OCI-LY3 (cell line): ENCODE measurements at regions not wholly inside any gene's neighbourhood (a gene's known extent, or its start where the extent isn't known, plus 50 kb on each side); places are given as distances from the start of the nearest gene placed in this dataset.

Experiments
- H2AFZ ChIP-seq: fragments of 200-600, 300-600 bp; shearing (Covaris generic); 2 replicates; pipeline ENCODE4 v1.6.0; 2014; ENCODE audit warnings: antibody characterized with exemption, low read depth, low read length
- H3K27ac ChIP-seq: fragments of 200-600, 300-600 bp; sonication (generic); 2 replicates; pipeline ENCODE4 v1.5.1; 2014; ENCODE audit warnings: mild to moderate bottlenecking, low read length, moderate library complexity, mixed read lengths
- H3K27me3 ChIP-seq: fragments of 200-600, 300-600 bp; sonication (generic); 2 replicates; pipeline ENCODE4 v1.6.1; 2014; ENCODE audit warnings: low read depth, low read length, mixed read lengths
- H3K36me3 ChIP-seq: fragments of 200-600, 300-600 bp; sonication (generic); replicated peaks from 2 replicates; pipeline ENCODE3; 2014; ENCODE audit warnings: low read depth, low read length, mixed read lengths
- H3K4me1 ChIP-seq: fragments of 300-600, 200-600 bp; sonication (generic); 2 replicates; pipeline ENCODE4 v1.6.1; 2014; ENCODE audit warnings: low read length, mixed read lengths
- H3K4me2 ChIP-seq: fragments of 200-600, 300-600 bp; sonication (generic); 2 replicates; pipeline ENCODE4 v1.6.1; 2014; ENCODE audit warnings: low read length, mixed read lengths
- H3K4me3 ChIP-seq: fragments of 300-600, 200-600 bp; sonication (generic); 2 replicates; pipeline ENCODE4 v1.5.1; 2014; ENCODE audit warnings: antibody characterized with exemption, mild to moderate bottlenecking, low read length, moderate library complexity
- H3K79me2 ChIP-seq: fragments of 300-600, 200-600 bp; shearing (Covaris generic); 2 replicates; pipeline ENCODE4 v1.6.1; 2014; ENCODE audit warnings: mild to moderate bottlenecking, low read length, mixed read lengths
- H3K9ac ChIP-seq: fragments of 300-600, 200-600 bp; shearing (Covaris generic); 2 replicates; pipeline ENCODE4 v1.6.0; 2014; ENCODE audit warnings: mild to moderate bottlenecking, low read length, moderate library complexity
- H3K9me3 ChIP-seq: fragments of 200-600, 300-600 bp; shearing (Covaris generic); 2 replicates; pipeline ENCODE4 v1.6.1; 2014; ENCODE audit warnings: low read length, mixed read lengths; ENCODE audit not compliant: insufficient read depth
- H4K20me1 ChIP-seq: fragments of 200-600, 300-600 bp; sonication (generic); 2 replicates; pipeline ENCODE4 v1.6.1; 2016; ENCODE audit warnings: low read length, mixed read lengths; ENCODE audit not compliant: insufficient read depth
- CTCF ChIP-seq: fragments of 200-600, 300-600 bp; sonication (generic); IDR thresholded peaks from 2 replicates; pipeline ENCODE4 v1.5.1; 2014; ENCODE audit warnings: antibody characterized with exemption, low read length, low read depth
- EZH2phosphoT487 ChIP-seq: fragments of 200-600 bp; shearing (Covaris generic); IDR thresholded peaks from 2 replicates; pipeline ENCODE4 v1.6.1; 2018; ENCODE audit warnings: antibody characterized with exemption, mixed run types, low read depth

- Histone ChIP-seq H3K9ac (no peak overlapping the region), H3K4me2 (no peak overlapping the region), H3K79me2 (no peaks in the 10 kb centered on the region), H3K27ac (no peak overlapping the region), H2AFZ (no peak overlapping the region), H3K27me3 (no peaks in the 10 kb centered on the region), H4K20me1 (no peaks in the 10 kb centered on the region), H3K36me3 (no peaks in the 10 kb centered on the region), H3K4me3 (no peak overlapping the region), H3K9me3 (no peaks in the 10 kb centered on the region), H3K4me1 (no peaks in the 10 kb centered on the region)
- TF ChIP-seq CTCF (no peak), EZH2phosphoT487 (no peak)
Measured at GRCh38 chr10:61183967-61184366, 240.0 kb upstream of the RHOBTB1 start.

GRCh38 chr10:61181832-61182231, 237.8 kb upstream of the RHOBTB1 start:
- TF ChIP-seq CTCF (no peak), EZH2phosphoT487 (no peak)
- Histone ChIP-seq H3K4me2 (no peak overlapping the region), H3K9me3 (no peaks in the 10 kb centered on the region), H4K20me1 (no peaks in the 10 kb centered on the region), H3K9ac (no peak overlapping the region), H3K27me3 (no peaks in the 10 kb centered on the region), H3K27ac (no peak overlapping the region), H3K4me3 (no peak overlapping the region), H3K79me2 (no peaks in the 10 kb centered on the region), H2AFZ (no peak overlapping the region), H3K4me1 (no peaks in the 10 kb centered on the region), H3K36me3 (no peaks in the 10 kb centered on the region)

GRCh38 chr10:61179771-61180170, 235.8 kb upstream of the RHOBTB1 start:
- no peak overlapping the region for H3K27ac ChIP-seq
- TF ChIP-seq CTCF = no peak
- TF ChIP-seq EZH2phosphoT487 = no peak
- H2AFZ ChIP-seq = no peak overlapping the region
- no peaks in the 10 kb centered on the region for H3K36me3 ChIP-seq
- H4K20me1 ChIP-seq = no peaks in the 10 kb centered on the region
- no peaks in the 10 kb centered on the region for H3K9me3 ChIP-seq
- no peaks in the 10 kb centered on the region for H3K79me2 ChIP-seq
- no peaks in the 10 kb centered on the region for H3K27me3 ChIP-seq
- no peak overlapping the region for H3K4me2 ChIP-seq
- no peak overlapping the region for H3K9ac ChIP-seq
- H3K4me3 ChIP-seq = no peak overlapping the region
- no peaks in the 10 kb centered on the region for H3K4me1 ChIP-seq

GRCh38 chr10:61176424-61176823, 232.4 kb upstream of the RHOBTB1 start:
- peaks cover 4% of the 10 kb centered on the region; the same call in 1 of the 2 replicates for H3K4me1 ChIP-seq
- TF ChIP-seq EZH2phosphoT487 = no peak
- no peak for TF ChIP-seq CTCF
- no peak overlapping the region for H3K4me2 ChIP-seq
- H3K36me3 ChIP-seq = no peaks in the 10 kb centered on the region
- no peaks in the 10 kb centered on the region for H4K20me1 ChIP-seq
- no peak overlapping the region for H2AFZ ChIP-seq
- H3K27ac ChIP-seq = no peak overlapping the region
- H3K27me3 ChIP-seq = no peaks in the 10 kb centered on the region
- H3K9me3 ChIP-seq = no peaks in the 10 kb centered on the region
- no peaks in the 10 kb centered on the region for H3K79me2 ChIP-seq
- H3K4me3 ChIP-seq = no peak overlapping the region
- no peak overlapping the region for H3K9ac ChIP-seq
